HG03378 (cell line): ENCODE measurements at regions not wholly inside any gene's neighbourhood (a gene's known extent, or its start where the extent isn't known, plus 50 kb on each side); places are given as distances from the start of the nearest gene placed in this dataset.
"Not testable (repeated sequence)": the region's sequence is repeated elsewhere in the genome, so short reads cannot be mapped to it uniquely, and the experiment has no call there.

Source experiments
- ATAC-seq: cut with Tn5 transposase; IDR thresholded peaks from one replicate; pipeline ENCODE4 v1.9.1; 2021; ENCODE audit warnings: mild to moderate bottlenecking, moderate library complexity; ENCODE audit not compliant: unreplicated experiment

DNA sequence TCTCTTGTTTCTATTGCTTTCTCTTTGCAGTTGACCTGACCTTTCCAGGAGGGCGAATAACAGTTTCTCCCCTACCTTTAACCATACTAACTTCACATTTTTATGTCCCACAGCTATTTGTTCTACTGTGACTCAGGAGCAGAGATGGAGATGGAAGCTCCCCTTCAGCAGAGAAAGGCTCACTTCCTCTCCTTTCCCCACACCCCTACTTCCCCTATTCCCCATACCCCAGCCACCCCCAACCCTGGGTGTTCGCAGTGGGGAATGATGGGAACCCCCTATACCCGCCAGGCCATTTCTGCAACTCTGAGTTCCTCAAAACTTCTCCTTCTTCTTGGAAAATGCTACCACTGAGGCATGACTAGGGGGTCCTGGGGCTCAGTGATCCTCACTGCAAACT, 285.4 kb upstream of the MGAT5 start:
- ATAC-seq: no peak

DNA sequence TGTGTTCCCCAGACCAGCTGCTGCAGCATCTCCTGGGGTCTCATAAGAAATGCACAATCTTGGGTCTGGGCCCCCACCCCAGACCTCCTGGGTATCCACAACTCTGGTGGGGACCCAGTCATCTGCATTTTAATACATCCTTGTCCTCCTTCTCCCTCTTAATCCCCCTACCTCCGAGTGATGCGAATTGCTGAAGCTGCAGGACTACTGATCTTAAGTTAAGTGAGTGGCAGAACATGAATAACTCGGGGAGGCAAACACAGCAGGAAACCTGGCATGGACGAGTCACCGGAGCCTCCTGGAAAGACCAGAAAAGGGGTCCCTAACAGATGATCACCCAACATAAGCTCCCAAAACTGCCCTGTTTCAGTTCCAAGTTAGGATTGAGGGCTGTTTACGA, 283.2 kb upstream of the MGAT5 start:
- ATAC-seq: no peak

DNA sequence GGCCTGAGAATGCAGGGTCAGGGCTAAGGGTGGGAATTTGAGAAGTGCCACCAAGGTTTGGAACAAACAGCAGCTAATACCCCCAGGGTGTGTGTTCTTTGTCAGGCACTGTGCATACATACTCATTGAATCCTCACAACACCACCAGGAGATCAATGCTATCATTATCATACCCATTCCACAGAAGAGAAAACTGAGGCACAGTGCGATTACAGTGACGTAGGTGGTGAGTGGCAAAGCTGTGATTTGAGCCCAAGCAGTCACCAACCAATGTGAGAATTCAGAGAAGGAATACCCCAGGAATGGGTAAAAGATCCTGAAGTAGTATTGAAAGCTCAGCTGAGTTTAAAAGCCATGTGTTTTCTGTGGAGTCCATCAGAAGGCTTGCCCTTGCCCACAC, 281.6 kb upstream of the MGAT5 start:
- no peak for ATAC-seq

DNA sequence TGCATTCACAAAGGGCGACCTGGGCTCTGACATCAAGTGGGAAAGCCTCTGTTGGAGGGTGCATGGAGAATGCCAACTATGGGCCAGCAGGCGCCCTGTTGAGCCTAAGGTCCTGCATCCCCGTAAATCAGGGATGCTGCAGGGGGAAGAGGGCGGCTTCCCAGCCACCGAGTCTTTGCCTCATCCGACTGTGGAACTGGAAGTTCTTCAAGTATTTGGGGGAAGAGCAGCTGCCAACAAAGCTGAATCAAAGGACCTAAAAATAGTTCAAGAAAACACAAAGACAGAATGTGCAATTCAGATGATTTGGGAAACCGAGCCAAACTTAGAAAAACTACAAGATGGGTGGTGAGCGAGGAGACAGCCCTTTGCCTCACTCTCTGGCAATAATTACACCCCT, 281.1 kb upstream of the MGAT5 start:
- no peak for ATAC-seq

DNA sequence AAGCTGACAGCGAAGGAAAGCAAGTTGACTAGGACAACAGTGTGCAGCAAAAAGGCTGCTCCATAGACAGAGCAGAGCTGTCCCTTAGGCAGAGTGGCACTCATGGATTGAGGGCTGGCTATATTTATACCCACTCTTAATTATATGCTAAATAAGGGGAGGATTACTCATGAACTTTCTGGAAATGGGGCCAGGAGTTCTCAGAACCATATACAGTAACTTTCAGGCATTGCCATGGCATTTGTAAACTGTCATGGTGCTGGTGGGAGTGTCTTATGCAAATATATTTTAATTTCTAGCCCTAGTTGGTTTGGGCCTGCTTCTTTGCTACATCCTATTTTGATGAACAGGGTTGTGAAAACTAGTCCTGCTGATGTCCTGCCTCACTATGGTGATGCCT, 279.5 kb upstream of the MGAT5 start:
- ATAC-seq: no peak

DNA sequence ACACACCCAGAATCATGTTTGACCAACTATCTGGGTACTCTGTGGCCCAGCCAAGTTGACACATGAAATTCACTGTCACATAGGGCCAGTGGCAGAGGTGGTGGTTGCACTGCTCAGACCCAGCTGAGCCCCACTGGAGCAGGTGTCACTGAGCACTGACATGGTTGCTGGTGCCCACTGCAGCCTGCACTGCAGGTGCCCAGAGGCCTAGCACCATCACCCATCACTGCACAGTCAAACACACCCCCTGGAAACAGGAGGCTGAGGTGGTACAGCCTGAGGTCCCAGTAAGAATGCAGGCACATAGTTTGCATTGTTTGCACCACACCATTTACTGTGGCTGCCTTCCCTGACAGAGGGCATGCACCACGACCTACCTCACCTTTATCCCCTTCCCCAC, 278.7 kb upstream of the MGAT5 start:
- no peak for ATAC-seq

DNA sequence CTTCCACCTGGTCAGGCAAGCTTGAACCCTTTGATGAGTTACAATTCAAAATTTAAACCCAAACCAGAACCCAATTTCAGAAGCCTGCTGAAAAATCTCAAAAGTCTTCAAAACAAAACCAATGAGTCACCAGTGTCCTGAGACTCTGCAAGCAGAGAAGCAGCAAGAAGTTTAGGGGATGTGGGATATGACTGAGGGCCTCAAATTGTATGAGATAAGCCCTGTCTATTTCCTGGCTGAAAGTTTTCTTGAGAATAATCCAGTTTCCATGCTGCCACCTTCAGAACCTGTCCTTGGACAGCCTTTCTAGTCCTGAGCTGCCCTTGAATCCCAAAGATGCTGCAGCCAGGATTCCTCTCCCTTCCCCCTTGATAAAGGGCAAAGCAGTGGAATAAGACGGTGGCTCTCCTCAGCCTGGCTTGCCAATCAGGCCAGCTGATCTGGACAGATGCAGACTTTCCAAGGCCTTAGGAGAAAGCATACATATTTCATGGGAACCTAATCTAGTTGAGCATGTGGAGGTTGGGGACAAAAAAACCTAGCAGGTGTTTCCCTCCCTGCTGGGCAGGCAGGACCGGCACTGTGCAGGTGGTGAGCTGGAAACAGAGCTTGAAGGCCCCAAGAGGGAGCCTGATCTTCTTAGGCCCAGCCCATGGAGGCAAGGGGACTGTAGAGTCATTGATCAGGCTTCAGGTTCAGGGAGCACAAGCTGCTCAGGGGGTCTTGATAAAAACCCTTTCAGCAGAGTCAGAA, 278.0 kb upstream of the MGAT5 start:
- ATAC-seq: no peak

DNA sequence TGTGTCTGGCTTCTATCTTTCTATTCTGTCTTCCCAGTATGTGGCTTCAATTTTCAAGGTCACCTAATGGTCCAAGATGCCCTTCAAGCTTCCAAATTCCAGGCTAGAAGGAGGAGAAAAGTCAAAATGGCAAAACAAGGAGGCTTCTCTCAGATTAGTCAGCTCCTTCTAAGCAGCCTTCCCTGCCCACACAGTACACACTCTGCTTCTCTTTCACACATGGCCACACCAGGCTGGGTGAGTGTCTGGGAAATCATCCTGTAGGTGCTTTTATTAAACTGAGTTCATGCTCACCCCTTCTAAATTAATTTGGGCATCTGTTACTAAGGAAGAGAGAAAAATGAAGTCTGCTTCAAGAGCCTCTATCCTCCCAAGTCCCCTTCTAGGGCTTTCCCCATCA, 277.2 kb upstream of the MGAT5 start:
- ATAC-seq: no peak

DNA sequence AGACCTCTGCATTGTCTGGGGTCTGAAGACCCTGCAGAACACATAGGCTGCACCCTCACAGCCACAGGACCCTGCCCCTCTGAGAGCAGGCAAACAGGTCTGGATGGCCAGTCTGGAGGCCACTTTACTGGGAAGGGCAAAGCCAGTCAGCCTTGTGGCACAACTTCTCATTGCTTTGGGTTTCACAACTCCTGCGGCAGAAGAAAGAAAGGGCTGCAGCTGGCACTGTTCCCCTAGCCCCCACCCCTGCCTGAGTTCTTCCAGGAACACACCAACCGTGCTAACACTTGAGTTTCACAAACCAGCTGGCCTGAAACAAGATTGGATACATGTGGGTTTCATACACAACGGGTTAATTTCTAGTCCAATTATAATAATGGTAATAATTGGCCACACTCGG, 276.5 kb upstream of the MGAT5 start:
- ATAC-seq: no peak

DNA sequence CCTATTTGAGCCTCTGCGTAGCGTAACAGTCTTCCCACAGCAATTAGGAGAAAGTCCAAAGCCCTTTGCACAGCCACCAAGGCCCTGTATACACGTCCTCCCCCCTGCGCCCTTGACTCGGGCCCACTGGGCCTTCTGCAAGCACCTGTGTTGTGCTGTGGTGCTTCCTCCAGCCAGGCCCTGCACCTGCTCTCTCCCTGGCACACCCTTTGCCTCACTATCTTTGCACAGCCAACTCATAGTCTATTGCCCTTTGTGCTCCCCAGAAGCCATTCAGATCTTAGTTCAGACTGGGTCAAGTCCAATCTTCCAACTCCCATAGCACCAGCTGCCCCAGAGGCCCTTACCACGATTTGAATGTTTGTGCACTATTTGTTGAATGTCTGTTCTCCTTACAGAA, 271.6 kb upstream of the MGAT5 start:
- ATAC-seq: no peak

DNA sequence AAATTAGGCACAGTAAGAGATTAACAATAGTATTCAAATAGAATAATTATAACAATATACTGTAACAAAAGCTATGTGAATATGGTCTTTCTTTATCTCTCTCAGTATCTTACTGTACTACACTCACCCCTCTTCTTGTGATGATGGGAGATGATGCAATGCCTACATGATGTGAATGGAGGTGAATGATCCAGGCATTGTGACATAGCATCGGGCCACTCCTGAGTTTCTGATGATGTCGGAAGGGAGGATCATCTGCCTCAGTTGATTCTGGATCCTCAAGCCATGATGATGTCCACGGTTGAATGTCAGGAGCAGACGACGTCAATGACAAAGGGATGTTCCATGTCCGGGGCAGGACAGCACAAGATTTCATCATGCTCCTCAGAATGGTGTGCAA, 268.3 kb upstream of the MGAT5 start:
- no peak for ATAC-seq

DNA sequence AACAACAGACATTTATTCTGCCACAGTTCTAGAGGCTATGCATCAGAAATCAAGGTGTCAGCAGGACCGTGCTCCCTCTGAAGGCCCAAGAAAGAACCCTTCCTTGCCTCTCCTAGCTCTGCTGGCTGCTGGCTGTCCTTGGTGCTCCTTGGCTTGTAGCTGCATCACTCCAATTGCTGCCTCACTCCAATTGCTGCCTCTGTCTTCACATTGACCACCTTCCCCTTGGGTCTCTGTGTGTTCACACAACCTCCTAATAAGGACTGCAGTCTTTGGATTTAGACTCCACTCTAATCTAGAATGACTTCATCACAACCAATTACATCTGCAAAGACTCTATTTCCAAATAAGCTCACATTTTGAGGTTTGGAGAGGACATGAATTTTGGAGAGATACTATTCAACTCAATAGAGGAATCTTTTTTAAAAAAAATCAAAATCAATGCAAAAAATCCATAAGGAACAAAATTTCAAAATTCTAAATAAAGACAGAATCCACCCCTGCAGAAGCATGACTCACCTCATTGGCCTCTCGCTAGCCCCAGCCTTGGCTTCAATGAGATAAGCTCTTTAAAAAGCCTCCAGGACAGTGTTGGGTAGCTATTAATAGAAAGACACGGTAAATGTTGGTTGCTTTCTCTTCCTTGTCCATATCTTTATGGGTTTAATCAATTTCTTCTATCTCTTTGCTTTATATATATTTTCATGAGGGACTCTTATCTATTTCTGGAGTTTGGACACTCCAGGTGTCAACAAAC, 267.6 kb upstream of the MGAT5 start:
- no peak for ATAC-seq

DNA sequence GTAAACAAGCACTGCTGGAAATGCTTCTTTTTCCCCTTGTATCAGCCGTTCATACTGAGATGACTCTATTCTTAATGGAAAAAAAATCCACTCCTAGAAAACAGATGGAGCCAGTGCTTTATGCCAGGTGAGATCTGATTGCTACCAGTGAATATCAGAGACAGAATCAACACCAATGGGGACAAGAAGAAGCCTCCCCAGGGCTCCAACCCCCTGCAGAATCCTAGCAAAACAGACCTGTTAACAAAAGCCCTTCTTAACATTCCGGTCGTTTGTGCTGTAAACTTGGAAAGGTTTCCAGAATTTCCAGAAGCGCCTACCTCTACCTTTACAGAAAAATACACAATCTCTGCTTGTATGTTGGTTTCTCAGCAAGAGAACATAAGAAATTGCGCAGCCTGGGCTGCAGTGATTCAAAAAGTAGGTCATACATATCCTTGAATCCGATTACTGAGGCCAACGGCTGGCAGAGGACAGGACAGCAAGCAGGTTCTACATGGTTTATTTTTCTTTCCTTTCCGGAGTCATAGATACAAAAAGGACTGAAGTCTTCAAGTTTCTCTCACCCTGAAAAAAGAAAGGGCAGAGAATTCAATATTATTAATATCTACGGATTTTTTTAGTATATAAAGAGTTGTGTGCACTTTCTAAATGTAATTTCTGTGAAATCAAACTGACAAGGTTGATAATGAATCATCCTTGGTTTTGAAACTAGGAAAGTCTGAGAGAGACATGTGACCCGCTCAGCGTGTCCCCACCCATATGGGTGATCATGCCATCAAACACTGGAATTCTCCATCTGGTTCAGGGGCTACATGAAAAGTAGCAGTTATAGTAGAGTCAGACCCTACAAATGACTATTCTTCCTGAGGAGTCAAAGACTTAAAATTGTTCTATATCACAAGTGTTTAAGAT, 266.7 kb upstream of the MGAT5 start:
- ATAC-seq: no peak

DNA sequence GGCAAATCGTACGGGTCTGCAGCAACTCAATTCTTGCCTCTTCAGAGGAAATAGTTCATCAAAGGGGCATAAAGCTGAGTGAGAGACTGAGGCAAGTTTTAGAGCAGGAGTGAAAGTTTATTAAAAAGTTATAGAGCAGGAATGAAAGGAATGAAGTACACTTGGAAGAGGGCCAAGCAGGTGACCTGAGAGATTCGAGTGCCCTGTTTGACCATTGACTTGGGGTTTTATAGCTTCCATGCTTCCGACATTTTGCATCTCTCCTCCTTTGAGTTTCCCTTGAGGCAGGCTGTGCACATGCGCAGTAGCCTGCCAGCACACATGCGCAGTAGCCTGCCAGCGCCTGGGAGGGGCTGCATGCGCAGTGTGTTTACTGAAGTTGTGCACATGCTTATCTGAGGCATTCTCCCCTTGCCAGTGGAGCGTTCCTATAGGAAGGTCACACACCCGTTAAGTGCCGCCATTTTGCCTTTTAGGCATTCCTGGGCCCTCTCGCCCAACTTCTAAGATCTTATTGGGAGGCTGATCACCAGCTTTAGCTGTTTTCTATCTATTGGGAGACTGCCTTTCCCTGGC, 265.5 kb upstream of the MGAT5 start:
- ATAC-seq: no peak

DNA sequence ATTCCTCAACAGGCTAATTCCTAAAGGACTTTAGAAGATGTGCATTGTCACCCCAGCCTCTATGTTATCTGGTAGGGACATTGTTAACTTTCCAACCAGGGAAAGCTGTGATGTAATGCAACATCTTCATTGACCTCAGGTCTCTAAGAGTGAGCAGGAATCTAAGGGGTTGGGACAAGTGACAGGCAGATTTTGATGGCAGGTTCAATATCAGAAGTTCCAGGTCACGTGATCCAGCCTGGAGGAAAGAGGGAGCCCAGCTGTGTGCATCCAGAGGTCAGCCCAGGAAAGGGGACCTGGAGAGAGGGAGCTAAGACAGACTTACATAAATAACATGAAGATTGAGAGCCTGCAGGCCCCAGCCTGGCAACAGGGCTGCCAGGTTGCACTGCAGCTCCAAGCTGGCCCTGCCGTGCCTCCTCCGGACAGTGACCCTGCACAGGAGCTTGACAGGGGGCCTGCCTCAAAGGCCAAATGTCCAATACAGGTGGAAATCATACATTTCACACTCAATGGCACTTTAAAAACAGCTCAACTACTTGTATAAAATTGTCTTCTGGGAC, 262.2 kb upstream of the MGAT5 start:
- ATAC-seq: no peak

DNA sequence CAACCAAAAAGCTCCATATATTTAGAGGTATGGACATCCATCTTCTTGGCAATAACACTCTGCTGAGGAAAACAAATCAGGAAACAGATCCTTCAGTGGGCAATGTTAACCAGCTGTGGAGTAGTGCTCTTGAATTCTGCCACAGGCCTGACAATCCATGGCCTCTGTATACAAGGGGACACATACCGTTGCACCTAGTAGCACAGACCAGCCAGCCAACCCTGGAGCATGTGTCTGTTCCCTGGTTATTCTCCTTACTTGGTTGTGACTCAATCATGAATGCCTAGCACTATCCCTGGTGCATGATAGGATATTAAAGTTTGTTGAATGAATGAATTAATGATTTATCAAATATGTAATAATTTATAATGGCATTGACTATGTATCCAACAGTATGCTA, 261.4 kb upstream of the MGAT5 start:
- no peak for ATAC-seq

DNA sequence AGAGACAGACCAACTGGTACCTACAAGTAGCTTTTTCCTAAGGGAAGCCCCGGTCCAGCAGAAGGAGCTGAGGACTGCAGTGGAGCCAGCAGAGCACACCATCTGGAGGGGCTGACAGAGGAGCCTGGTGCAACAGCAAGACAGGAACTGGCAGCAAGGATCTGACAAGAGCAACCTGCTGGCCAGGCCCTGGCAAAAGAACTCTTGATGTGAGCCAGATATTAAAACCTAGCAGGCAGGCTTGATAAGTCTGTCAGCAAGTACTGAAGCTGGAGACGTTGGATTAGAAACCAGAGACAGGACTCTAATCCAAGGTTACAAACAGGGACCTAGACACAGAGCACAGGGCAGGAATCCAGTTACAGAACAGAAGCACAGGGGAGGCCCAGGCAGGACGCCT, 260.7 kb upstream of the MGAT5 start:
- ATAC-seq: no peak

DNA sequence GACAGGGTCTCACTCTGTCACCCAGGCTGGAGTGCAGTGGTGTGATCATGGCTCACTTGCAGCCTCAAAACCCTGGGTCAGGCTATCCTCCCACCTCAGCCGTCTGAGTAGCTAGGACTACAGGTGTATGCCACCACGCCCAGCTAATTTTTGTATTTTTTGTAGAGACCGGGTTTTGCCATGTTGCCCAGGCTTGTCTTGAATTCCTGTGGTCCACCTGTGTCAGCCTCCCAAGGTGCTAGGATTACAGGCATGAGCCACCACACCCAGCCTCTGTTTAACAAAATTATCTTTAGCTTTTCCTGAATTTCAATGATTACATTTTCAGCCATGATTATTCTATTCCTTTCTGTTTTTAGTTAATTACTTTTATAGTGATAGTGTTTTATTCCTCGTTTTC, 255.1 kb upstream of the MGAT5 start:
- not testable (repeated sequence) for ATAC-seq

DNA sequence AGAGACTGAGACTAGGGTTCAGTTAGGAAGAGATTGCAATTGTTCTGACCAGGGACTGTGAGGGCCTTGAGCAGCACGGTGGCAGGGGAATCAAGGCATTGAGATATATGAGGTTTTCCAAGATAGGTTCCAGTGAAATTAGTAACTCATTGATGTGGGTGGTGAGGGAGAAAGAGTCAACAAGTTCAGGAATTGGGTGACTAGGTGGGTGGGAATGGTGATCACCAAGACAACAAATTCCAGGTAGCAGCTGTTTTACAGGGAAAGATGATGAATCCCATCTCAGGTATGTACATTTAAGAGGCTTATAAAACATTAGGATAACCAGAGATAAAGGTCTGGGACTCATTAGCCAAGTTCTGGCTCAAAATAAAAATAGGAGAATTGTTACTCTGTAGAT, 251.5 kb upstream of the MGAT5 start:
- ATAC-seq: no peak

DNA sequence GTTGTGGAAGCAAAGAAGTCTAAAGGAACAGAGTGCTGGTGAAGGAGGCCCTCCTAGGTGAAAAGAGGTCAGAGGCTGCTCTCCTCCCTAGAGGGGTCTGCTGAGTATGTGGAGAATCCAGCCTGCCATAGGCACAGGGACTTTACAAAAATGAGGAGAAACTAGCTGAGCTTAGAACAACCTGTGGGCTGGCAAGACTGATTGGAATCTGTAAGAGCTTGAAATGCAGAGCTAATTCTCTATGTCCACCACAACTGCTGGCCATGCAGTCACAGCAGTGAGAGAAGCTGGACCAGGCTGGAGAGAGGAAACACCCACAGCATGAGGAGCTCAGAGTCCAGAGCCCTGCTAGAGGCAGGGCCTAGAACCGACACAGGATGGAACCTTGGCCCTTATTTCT, 251.0 kb upstream of the MGAT5 start:
- ATAC-seq: no peak

DNA sequence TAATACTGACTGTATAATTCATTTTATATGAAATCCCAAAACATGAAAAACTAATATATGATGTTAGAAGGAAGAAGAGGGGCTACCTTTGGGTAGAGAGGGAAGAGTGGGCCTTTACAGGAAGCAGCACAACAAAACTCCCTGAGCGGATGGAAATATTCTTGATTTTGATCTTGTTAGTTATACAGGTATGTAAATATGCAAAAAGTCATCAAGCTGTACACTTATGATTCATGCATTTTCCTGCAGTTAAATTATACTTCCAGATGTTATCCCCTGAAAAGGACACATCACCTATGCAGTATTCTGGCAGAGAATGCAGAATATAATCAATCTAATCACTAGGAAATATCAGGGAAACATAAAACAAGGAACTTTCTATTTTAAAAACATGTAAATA, 249.4 kb upstream of the MGAT5 start:
- no peak for ATAC-seq
